SKM-1 treated with dmso at 0.1 percent for 144 hours (cell line): ENCODE measurements at regions not wholly inside any gene's neighbourhood (a gene's known extent, or its start where the extent isn't known, plus 50 kb on each side); places are given as distances from the start of the nearest gene placed in this dataset.
A peak's percentile ranks its signal among the peaks of the same experiment; 100 is the strongest.
"Not testable (repeated sequence)": the region's sequence is repeated elsewhere in the genome, so short reads cannot be mapped to it uniquely, and the experiment has no call there.

ENCODE experiments used
- DNase-seq: peaks from one replicate; lab custom pipeline; 2025; ENCODE audit not compliant: unreplicated experiment; lab: John Stamatoyannopoulos, UW

GRCh38 chr1:73772941-73773340, 425.0 kb downstream of the LRRIQ3 start:
- DNase-seq: no peak

GRCh38 chr1:73771396-73771795, 426.6 kb downstream of the LRRIQ3 start:
- no peak for DNase-seq

- no peak for DNase-seq
These were observed 427.7 kb downstream of the LRRIQ3 start for GRCh38 chr1:73770109-73770905.

- DNase-seq: no peak
These were observed 431.1 kb downstream of the LRRIQ3 start for GRCh38 chr1:73766786-73767348.

- DNase-seq: no peak
These were observed 432.3 kb downstream of the LRRIQ3 start for GRCh38 chr1:73765551-73766233.

- no peak for DNase-seq
These were observed 436.4 kb downstream of the LRRIQ3 start for GRCh38 chr1:73761559-73761958.

- no peak for DNase-seq
These were observed 439.0 kb downstream of the LRRIQ3 start for GRCh38 chr1:73759011-73759410.

- DNase-seq: no peak
These were observed 441.2 kb downstream of the LRRIQ3 start for GRCh38 chr1:73756817-73757216.

- no peak for DNase-seq
These were observed 442.3 kb downstream of the LRRIQ3 start for GRCh38 chr1:73755649-73756048.

- no peak for DNase-seq
These were observed 448.0 kb downstream of the LRRIQ3 start for GRCh38 chr1:73749996-73750395.

GRCh38 chr1:73744985-73745384, 453.0 kb downstream of the LRRIQ3 start:
- no peak for DNase-seq

- DNase-seq: no peak
These were observed 461.9 kb downstream of the LRRIQ3 start for GRCh38 chr1:73736125-73736524.

- DNase-seq: no peak
These were observed 470.9 kb downstream of the LRRIQ3 start for GRCh38 chr1:73727036-73727435.

GRCh38 chr1:73722055-73722454, 475.9 kb downstream of the LRRIQ3 start:
- no peak for DNase-seq

- DNase-seq: no peak
These were observed 480.0 kb downstream of the LRRIQ3 start for GRCh38 chr1:73717976-73718375.

GRCh38 chr1:73711089-73711488, 486.9 kb downstream of the LRRIQ3 start:
- DNase-seq: no peak

- no peak for DNase-seq
These were observed 496.1 kb downstream of the LRRIQ3 start for GRCh38 chr1:73701826-73702225.

- DNase-seq: no peak
These were observed 521.8 kb downstream of the LRRIQ3 start for GRCh38 chr1:73676186-73676585.

GRCh38 chr1:73674945-73675561, 522.9 kb downstream of the LRRIQ3 start:
- DNase-seq: peak; percentile 62

GRCh38 chr1:73673971-73674370, 524.0 kb downstream of the LRRIQ3 start:
- DNase-seq: no peak

GRCh38 chr1:73671530-73671929, 526.4 kb downstream of the LRRIQ3 start:
- no peak for DNase-seq

GRCh38 chr1:73667959-73668358, 530.0 kb downstream of the LRRIQ3 start:
- not testable (repeated sequence) for DNase-seq
